ENCODE measurements at regions not wholly inside any gene's neighbourhood (a gene's known extent, or its start where the extent isn't known, plus 50 kb on each side); places are given as distances from the start of the nearest gene placed in this dataset.

DNA sequence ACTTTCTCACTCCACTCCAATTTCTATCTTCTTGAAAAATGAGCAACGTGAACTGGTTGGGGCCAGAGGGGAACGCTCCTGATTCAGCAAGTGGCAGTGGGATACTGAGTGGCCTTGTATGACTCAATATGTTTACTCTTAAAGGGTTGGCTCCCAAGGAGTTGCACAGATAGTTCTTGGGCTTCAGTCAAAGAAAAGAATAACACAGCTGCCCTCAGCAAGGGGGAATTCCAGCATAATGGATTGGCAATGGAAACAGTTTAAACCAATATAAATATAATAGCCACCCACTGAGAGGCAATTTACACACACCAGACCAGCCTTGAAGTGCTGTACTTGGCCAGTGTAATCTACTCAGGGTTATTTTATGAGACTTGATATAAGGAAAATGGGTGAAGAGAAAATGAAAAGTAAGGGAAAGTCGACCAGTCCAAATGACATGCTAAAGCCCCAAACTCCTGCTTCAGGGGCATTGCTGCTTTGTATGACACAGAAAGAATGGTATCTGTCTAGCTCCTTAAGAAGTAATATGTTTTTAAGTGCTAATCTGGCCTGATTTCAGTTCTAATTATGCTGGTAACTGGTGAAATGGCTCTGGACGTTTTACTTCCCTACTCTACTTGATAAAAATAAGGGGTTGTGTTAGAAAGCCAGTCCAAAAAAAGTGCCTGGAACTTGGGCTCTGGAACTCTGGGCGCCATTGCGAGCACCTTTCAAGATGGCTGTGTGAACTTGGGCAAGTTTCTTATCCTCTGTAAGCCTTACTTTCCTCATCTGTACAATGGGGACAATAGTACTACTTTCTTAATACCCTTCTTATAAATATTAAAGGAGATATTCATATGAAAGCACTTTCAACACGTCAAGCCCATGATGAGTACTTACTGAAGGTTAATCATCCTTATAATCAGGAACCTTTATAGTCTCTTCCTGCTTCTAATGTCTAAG lies 712.9 kb upstream of the MAP3K7 start:
- H4K20me1 ChIP-seq, result no peaks in the 10 kb centered on the region

DNA sequence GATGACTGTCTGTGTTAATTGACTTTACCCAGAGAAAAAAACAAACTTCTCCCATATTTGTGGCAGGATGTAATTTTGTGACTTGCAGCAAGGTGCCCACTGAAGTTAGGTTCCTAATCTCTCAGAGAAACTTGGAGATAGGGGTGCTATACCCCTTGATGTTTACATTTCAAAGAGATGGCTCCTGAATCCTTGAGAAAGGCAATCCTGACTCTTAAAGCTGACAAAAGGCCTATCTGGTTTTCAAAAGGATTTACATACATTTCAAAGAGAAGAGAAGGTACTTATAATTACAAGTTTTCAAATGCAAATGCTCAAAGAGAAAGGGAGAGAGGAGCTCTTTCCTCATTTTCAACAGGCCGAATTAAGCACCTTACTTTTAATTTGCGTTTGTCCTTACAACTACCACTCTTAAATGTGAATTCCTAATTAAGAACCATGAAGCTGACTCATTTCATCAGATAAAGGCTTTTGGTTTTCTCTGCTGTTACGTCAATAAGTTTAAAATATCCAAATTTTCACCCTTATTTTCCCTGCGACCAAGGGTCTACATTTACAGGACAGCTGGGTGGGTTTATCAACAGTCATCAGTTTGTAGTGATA lies 711.8 kb upstream of the MAP3K7 start:
- Histone ChIP-seq H3K4me1 (no peaks in the 10 kb centered on the region), H3K4me3 (no peak overlapping the region), H3K27ac (no peak overlapping the region), H3K4me2 (no peak overlapping the region), H3K27me3 (no peaks in the 10 kb centered on the region), H3K36me3 (no peaks in the 10 kb centered on the region), H3K9me3 (replicated peaks in 1 of 11) (peaks cover 0 to 9% (median 0%) of the 10 kb centered on the region in 11 experiments; a peak in 3 of 22 replicates), H3K9ac (no peak overlapping the region), H4K20me1 (no peaks in the 10 kb centered on the region)
- TF ChIP-seq Cebpa-rat (IDR thresholded peaks at IDR 0.05), result no peak

More for the DNA sequence above, 712.9 kb upstream of the MAP3K7 start:
- Histone ChIP-seq H3K4me3 (no peak overlapping the region), H3K9me3 (replicated peaks in 1 of 11) (peaks cover 0 to 9% (median 0%) of the 10 kb centered on the region in 11 experiments; a peak in 3 of 22 replicates), H3K4me1 (no peaks in the 10 kb centered on the region), H3K4me2 (no peak overlapping the region), H3K9ac (no peak overlapping the region), H3K27me3 (no peaks in the 10 kb centered on the region), H3K27ac (no peak overlapping the region), H3K36me3 (no peaks in the 10 kb centered on the region)
- TF ChIP-seq Cebpa-rat (IDR thresholded peaks at IDR 0.05), result no peak

DNA sequence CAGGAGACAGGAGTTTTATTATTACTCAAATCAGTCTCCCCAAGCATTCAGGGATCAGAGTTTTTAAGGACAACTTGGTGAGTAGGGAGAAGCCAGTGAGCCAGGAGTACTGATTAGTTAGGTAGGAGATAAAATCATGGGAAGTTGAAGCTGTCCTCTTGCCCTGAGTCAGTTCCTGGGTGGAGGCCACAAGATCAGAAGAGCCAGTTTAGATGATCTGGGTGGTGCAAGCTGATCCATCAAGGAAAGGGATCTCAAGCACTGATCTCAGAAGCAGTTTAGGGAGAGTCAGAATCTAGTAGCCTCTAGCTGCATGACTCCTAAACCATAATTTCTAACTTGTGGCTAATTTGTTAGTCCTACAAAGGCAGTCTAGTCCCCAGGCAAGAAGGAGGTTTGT lies 706.5 kb upstream of the MAP3K7 start:
- no peak for TF ChIP-seq Cebpa-rat (IDR thresholded peaks at IDR 0.05)
- Histone ChIP-seq H3K9me3 (replicated peaks in 1 of 11) (no peaks in the 10 kb centered on the region), H3K27ac (no peak overlapping the region), H3K4me1 (no peaks in the 10 kb centered on the region), H3K36me3 (no peaks in the 10 kb centered on the region), H3K4me3 (no peak overlapping the region), H4K20me1 (no peaks in the 10 kb centered on the region), H3K9ac (no peak overlapping the region), H3K27me3 (no peaks in the 10 kb centered on the region), H3K4me2 (no peak overlapping the region)

DNA sequence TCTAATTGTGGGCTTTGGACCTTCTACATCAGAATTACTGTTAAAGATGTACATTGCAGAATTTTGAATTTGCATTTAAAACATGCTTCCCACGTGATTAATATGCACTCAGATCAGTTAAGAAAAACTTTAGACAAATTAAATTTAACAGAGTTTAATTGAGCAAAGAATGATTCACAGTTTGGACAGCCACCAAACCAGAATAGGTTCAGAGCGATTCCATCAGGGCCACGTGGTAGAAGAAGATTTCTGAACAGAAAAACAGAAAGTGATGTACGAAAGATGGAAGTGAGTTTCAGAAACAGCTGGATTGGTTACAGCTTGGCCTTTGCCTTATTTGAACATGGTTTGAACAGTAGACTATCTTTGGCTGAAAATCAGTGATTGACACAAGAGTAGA lies 704.2 kb upstream of the MAP3K7 start:
- no peak for TF ChIP-seq Cebpa-rat (IDR thresholded peaks at IDR 0.05)
- Histone ChIP-seq H3K27me3 (no peaks in the 10 kb centered on the region), H3K36me3 (no peaks in the 10 kb centered on the region), H3K27ac (no peak overlapping the region), H3K9me3 (replicated peaks in 1 of 11) (no peaks in the 10 kb centered on the region), H3K4me1 (no peaks in the 10 kb centered on the region), H3K4me2 (no peak overlapping the region), H4K20me1 (no peaks in the 10 kb centered on the region), H3K9ac (no peak overlapping the region), H3K4me3 (no peak overlapping the region)

DNA sequence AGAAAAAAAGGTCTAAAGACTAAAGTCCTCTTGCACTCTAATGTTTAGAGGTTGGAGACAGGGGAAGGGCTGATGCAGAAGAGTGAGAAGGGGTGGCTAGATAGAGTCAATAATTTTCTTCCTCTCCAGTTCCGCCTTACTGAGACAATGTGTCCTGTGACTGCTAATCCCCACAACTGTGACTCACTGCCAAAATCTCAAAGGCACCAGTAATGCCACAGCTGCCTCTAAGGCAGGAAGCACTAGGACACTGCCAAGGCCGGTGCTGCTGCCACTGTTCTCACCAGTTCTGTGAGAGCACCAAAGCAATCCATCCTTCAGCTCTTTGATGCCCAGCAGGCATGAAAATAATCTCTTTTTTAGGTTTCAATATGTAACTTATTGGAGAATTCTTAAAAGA lies 701.9 kb upstream of the MAP3K7 start:
- no peak overlapping the region for H3K9ac ChIP-seq
- no peak overlapping the region for H3K27ac ChIP-seq

DNA sequence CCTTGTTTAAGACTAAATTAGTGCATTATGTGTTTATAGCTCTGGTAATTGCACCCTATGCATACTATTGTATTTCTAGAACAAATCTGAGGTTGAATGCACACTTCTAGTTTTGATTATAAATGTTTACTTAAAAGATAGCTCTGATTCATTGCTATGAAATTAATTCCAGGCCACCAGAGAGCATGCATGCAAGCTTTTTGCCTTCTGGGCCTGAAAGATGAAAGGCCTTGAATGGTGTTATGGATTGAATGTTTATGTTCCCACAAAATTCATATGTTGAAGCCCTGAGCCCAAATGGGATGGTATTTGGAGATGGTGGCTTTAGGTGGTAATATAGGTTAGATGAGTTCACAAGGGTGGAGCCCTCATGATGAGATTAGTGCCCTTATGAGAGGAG lies 695.0 kb upstream of the MAP3K7 start:
- Histone ChIP-seq H3K4me2 (no peak overlapping the region), H3K9ac (no peak overlapping the region), H3K9me3 (replicated peaks in 1 of 11) (no peaks in the 10 kb centered on the region), H3K27ac (no peak overlapping the region), H3K27me3 (no peaks in the 10 kb centered on the region), H4K20me1 (no peaks in the 10 kb centered on the region), H3K36me3 (no peaks in the 10 kb centered on the region), H3K4me1 (no peaks in the 10 kb centered on the region), H3K4me3 (no peak overlapping the region)
- no peak for TF ChIP-seq Cebpa-rat (IDR thresholded peaks at IDR 0.05)

More for the DNA sequence above, 701.9 kb upstream of the MAP3K7 start:
- Histone ChIP-seq H3K4me3 (no peak overlapping the region), H3K9me3 (replicated peaks in 1 of 11) (no peaks in the 10 kb centered on the region), H4K20me1 (no peaks in the 10 kb centered on the region), H3K36me3 (no peaks in the 10 kb centered on the region), H3K27me3 (no peaks in the 10 kb centered on the region), H3K4me1 (no peaks in the 10 kb centered on the region), H3K4me2 (no peak overlapping the region)
- no peak for TF ChIP-seq Cebpa-rat (IDR thresholded peaks at IDR 0.05)

DNA sequence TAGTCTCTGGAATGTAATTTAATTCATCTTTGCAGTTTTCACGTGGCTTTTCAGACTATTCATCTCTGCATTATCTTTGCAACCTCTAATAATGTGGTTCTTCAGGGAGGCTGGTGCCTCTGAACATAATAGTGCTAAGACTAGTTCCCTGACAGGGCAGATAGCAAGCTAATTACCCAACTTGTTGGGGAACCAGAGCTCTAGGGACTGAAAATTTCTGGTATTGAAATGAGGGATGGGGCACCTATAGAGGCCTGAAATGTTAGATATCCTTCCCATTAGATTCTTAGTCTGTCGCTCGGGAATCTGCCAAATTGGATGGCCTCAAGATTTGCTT lies 693.6 kb upstream of the MAP3K7 start:
- Histone ChIP-seq H4K20me1 (no peaks in the 10 kb centered on the region), H3K4me3 (no peak overlapping the region), H3K36me3 (no peaks in the 10 kb centered on the region), H3K27me3 (no peaks in the 10 kb centered on the region), H3K4me1 (no peaks in the 10 kb centered on the region), H3K4me2 (no peak overlapping the region), H3K9ac (no peak overlapping the region), H3K9me3 (replicated peaks in 1 of 11) (no peaks in the 10 kb centered on the region), H3K27ac (no peak overlapping the region)
- TF ChIP-seq Cebpa-rat (IDR thresholded peaks at IDR 0.05), result no peak

DNA sequence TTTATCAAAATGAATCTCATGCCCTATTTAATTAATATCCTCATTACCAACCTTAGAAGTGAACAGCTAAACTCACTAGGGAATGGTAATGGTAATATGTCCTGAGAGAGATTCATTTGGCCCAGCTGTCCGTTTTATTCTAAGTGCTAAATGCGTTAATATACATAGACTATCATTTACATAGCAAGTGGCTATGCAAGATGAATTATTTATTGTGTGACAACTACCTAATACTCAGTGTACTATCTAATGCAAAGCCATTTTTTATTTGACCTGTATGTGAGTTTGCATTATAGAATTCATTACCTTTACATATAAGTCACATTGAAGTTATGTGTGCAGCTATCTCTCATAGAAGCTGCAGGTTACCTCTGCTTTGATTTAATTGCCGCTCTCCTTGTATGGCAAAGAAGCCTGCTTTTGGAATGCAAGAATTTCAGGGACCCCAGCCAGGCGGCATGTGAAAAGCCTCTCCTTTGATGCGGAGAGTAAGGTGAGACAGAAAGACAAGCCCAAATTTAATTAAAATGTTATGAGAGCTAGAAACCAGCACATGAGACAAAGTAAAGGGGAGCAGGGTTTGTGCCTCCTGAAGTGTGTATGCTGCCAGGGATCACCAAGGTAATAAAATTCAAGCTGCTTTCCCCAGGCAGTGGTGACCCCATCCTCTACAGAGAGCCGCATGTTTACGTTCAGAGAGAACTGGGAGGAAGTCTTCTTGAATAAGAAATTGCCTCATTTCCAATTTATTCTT lies 693.0 kb upstream of the MAP3K7 start:
- Histone ChIP-seq H3K27ac (no peak overlapping the region), H3K4me1 (no peaks in the 10 kb centered on the region), H3K36me3 (no peaks in the 10 kb centered on the region), H3K4me3 (no peak overlapping the region), H4K20me1 (no peaks in the 10 kb centered on the region), H3K9ac (no peak overlapping the region), H3K27me3 (no peaks in the 10 kb centered on the region), H3K4me2 (no peak overlapping the region), H3K9me3 (replicated peaks in 1 of 11) (no peaks in the 10 kb centered on the region)
- no peak for TF ChIP-seq Cebpa-rat (IDR thresholded peaks at IDR 0.05)

DNA sequence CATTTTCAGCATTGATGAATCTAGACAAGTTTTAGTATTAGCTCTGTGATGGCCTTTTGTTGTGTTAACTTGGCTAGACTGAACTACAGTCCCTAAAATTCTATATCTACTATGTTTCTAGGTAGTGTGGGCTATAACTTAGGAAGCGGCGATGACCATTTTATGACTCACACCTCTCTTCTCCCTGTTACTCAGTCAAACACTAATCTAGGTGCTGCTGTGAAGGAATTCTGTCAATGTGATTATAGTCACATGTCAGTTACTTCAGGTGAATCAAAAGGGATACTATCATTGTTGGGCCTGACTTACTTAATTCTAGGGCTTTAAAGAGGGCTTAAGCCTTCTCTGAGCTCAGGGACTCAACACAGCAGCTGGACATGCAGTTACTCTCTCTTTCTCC lies 691.5 kb upstream of the MAP3K7 start:
- Histone ChIP-seq H3K27me3 (no peaks in the 10 kb centered on the region), H3K27ac (no peak overlapping the region), H4K20me1 (no peaks in the 10 kb centered on the region), H3K4me3 (no peak overlapping the region), H3K4me1 (no peaks in the 10 kb centered on the region), H3K4me2 (no peak overlapping the region), H3K9me3 (replicated peaks in 1 of 11) (no peaks in the 10 kb centered on the region), H3K9ac (no peak overlapping the region), H3K36me3 (no peaks in the 10 kb centered on the region)
- TF ChIP-seq Cebpa-rat (IDR thresholded peaks at IDR 0.05), result no peak

Measured in BLaER1 treated with 17β-estradiol and CSF1 and Interleukin-3, amounts not matched to agents 10 nM and 100 nM (cell line).